GM12865 (cell line): ENCODE measurements at regions not wholly inside any gene's neighbourhood (a gene's known extent, or its start where the extent isn't known, plus 50 kb on each side); places are given as distances from the start of the nearest gene placed in this dataset.

Experiments used
- DNase-seq: peaks from one replicate; pipeline ENCODE4 v3.0.0; 2010; ENCODE audit warnings: low read depth
- H3K4me3 ChIP-seq: 2 replicates; pipeline ENCODE4 v1.5.1; 2011; ENCODE audit warnings: mild to moderate bottlenecking, low read depth, low read length, control low read depth
- TF ChIP-seq, protein P1 (sequence below): IDR thresholded peaks from 2 replicates; pipeline ENCODE4 v1.5.1; 2011; ENCODE audit warnings: low read length, control low read depth, low read depth, inconsistent platforms; ENCODE audit not compliant: insufficient read depth; ENCODE audit errors: missing control alignments

DNA sequence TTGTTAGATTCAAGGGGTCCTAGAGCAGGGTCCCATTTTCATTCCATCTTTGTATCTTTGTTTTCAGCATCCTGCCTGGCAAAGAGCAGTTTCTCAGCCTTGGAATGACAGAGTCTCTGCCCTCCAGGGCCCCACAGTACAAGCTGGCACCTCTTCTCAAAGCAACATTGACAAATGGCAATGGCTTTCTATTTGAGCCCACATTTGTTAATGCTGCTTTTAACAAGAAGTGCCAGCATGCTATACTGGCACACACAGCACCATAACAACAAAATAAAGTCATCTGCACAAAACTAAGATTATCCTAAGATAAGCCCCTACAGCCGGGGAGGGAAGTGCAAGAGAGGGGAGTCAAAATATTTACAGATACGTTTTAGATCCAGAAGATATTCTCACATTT, 309.7 kb upstream of the C11orf87 start:
- TF ChIP-seq, protein P1, sequence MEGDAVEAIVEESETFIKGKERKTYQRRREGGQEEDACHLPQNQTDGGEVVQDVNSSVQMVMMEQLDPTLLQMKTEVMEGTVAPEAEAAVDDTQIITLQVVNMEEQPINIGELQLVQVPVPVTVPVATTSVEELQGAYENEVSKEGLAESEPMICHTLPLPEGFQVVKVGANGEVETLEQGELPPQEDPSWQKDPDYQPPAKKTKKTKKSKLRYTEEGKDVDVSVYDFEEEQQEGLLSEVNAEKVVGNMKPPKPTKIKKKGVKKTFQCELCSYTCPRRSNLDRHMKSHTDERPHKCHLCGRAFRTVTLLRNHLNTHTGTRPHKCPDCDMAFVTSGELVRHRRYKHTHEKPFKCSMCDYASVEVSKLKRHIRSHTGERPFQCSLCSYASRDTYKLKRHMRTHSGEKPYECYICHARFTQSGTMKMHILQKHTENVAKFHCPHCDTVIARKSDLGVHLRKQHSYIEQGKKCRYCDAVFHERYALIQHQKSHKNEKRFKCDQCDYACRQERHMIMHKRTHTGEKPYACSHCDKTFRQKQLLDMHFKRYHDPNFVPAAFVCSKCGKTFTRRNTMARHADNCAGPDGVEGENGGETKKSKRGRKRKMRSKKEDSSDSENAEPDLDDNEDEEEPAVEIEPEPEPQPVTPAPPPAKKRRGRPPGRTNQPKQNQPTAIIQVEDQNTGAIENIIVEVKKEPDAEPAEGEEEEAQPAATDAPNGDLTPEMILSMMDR: no peak
- H3K4me3 ChIP-seq: no peak overlapping the region
- DNase-seq: no peak

DNA sequence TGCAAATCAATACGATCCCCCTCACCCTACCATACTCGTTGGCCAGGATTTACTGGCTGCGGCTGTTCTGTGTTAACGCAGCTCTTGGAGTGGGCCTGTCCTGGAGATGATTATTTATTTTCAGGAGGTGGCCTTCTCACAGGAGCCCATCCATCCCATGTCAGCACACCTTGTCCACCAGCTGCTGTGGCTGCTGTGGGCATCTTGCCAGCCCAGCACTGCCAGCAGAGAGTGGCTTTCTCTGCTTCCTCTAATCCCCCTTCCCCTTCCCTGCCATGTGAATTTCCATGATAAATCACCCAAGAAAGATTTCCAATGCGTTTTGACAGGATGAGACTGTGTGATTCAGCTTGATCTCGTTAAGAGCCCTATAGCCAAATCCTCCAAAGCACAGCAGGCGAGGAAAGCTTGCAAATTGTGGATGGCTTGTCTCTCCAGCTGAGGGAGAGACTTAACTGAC, 309.1 kb upstream of the C11orf87 start:
- no peak overlapping the region for H3K4me3 ChIP-seq
- no peak for DNase-seq
- TF ChIP-seq, protein P1: no peak

DNA sequence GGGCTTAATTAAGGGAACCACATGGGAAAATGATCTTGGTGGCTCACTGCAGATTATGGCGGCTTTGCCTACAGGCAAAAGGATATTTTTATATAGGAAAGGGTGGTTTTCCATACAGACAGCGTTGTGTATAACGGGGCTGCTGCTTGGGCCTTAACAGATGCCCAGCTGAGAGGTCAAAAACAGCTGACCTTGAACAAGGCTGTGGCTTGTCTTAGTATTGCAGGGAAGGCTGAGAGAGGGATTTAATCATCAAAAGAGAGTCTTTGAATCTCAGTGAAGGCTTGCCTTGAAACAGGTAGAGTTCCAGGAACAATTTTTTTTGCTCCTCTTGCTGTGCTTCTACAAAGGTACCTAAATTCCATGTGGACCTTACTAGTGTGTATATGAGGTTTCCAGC, 301.6 kb upstream of the C11orf87 start:
- no peak for DNase-seq
- TF ChIP-seq, protein P1: no peak
- H3K4me3 ChIP-seq: no peak overlapping the region

DNA sequence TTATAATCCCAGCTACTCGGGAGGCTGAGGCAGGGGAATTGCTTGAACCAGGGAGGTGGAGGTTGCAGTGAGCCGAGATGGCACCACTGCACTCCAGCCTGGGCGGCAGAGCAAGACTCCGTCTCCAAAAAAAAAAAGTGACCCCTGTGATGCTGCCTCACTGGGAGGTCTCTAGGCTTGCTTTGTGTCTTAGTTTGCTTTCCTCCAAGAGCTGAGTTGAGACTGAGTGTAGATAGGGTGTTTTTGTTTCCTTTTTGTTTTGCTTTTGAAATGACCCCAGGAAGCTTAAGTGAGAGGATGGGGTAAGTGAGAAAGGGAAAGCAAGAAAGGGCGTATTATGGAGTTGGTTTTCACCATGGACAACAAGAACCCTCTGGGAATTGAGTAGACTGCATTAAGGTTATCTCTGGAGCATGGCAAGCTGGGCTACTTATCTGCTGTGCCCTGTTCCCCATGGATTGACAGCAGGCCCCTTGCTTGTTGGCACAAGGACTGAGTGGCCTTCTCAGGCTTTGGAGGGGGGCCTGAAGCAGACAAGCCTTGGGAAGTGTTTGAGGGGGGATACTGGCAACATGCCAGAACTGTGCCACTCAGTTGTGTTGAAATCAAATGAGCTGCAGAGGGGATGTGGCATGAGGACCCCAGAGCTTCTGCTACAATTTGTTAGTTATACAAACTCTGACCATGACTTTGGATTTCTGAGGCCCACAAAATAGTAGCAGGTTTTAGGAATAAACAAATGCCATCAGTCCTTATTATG, 300.6 kb upstream of the C11orf87 start:
- DNase-seq: no peak
- TF ChIP-seq, protein P1: no peak
- no peak overlapping the region for H3K4me3 ChIP-seq

DNA sequence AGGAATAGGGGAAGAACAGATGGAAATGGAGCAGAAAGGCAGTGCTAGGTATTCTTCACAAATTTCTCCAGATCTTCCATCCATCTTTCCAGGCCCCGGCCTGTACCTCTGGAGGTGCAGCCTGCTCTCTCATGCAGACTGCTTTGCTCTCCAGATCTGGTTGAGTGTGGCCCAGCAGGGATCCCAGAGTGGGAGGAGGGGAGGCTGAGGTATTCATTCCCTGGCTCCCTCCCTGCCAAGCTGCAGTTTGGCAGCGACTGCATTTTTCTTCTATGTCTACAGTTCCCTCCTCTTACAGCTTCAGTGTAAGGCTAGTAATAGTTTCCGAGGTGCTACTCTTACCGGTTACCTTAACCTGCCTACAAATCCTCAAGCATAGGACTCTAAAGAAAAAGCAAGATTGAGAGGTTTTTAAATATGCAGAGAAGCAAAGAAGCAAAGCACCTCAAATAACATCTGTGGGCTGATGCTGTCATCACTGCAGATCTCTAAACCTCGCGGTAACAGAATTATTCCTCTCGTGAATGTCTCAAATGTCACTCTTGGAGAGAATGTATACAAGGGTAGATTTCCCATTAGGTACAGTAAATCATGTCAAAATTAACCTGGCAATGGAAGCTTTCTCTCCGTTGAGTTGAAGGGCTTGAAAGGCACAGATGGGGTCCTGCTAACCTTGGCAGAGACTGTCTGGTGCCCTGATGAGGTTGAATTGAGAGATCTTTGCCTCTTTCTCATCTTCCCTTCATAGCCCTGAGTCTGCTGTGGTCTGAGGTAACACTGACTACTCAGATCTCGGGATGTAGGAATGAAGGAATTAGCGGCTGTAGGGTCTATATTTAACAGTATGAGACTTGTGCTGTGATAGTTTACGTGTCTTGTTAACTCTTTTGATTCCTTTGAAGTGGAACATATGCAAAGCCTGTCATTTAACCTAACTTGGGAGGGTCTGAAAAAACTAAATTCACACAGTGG, 297.9 kb upstream of the C11orf87 start:
- DNase-seq: no peak
- TF ChIP-seq, protein P1: no peak
- no peak overlapping the region for H3K4me3 ChIP-seq

DNA sequence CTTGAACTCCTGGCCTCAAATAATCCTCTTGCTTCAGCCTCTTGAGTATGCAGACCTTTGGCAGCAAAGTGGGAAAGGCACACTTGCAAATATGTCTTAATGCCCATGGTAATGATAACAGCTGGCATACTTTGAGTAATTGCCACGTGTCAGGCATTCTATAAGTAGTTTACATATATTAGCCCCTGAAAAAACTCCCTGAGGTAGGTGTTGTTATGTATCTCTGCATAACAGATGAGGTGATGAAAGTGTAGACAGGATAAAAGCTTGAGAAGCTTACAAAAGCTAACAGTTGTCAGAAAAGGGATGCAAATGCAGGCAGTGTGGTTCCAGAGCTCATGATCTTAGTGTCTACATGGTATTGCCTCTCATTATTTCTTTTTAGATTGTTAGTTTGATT, 291.1 kb upstream of the C11orf87 start:
- TF ChIP-seq, protein P1: no peak
- no peak overlapping the region for H3K4me3 ChIP-seq
- DNase-seq: no peak
